Inflammatory macrophage treated with lipopolysaccharide for 4 hours (primary cell): ENCODE measurements at regions not wholly inside any gene's neighbourhood (a gene's known extent, or its start where the extent isn't known, plus 50 kb on each side); places are given as distances from the start of the nearest gene placed in this dataset.

Source experiments
- DNase-seq: peaks from one replicate; pipeline ENCODE4 v3.0.0-alpha.2; 2020

DNA sequence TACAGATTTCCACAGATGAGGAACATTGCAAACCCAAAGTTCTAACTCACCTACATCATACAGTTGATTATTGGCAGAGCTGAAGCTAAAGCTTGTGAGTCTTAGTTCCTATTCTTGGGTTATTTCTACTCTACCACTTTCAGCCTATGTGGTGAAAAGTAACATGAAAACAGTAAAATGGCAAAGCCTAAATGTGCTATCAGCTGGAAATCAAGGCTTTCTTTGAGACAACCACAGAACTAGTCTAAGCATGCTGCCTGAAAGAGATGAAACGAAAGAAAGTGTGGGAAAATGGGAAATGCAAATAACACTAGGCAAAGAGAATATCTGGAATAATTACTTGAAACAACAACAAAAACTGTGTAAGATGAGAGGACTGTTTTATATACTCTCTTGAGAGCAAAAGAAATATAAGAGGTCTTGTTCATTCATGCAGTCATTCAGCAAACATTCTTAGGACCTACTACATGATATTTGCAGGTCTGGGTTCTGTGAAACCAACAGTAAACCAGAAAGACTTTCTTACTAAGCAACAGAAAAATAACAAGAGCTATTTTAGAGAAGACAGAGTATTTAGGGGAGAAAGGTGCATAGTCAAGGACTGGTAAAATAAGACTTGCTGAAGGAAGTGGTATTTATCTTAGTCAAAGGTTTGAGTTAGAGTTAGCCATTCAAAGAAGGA lies 437.1 kb downstream of the HTR7 start:
- no peak for DNase-seq

DNA sequence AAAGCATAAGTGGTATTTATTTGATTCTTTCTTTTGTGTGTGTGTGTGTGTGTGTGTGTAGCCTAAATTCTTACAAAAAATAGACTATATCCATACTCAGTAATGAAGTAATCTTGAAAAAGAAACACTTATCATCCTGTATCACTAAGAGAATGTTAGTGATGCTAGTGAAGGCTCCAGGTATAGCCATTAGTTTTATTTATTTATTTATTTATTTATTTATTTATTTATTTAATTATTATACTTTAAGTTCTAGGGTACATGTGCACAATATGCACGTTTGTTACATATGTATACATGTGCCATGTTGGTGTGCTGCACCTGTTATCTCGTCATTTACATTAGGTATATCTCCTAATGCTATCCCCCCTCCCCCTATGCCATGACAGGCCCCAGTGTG lies 436.0 kb downstream of the HTR7 start:
- no peak for DNase-seq

DNA sequence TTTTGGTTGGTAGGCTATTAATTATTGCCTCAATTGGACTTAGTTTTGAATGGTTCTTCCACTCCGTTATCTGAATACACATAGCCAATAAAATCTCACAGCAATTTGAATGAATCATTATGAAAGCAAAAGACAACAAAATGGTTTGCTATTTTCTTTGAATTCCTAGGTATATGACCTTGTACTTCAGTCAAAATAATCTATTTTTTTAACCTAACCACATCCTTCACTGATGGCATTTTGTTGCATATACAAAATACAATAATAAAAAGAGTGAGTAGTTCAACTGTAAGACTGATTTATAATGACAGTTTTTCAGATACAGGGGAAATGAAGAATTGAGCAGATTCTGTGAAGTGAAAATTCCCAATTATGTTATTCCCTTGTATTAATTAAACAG lies 433.1 kb downstream of the HTR7 start:
- DNase-seq = no peak

DNA sequence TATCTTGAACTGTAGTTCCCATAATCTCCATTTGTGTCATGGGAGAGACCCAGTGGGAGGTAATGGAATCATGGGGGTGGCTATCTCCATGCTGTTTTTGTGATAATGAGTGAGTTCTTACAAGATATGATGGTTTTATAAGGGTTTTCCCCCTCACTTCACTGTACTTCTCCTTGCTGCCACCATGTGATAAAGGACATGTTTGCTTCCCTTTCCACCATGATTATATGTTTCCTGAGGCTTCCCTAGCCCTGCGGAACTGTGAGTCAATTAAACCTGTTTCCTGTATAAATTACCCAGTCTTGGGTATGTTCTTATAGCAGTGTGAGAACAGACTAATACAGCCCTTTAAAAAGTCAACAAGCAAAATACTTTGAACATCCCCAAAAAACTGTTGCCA lies 427.7 kb downstream of the HTR7 start:
- no peak for DNase-seq

- DNase-seq = no peak
Observed at GRCh38 chr10:90432866-90433265, 425.0 kb downstream of the HTR7 start.

DNA sequence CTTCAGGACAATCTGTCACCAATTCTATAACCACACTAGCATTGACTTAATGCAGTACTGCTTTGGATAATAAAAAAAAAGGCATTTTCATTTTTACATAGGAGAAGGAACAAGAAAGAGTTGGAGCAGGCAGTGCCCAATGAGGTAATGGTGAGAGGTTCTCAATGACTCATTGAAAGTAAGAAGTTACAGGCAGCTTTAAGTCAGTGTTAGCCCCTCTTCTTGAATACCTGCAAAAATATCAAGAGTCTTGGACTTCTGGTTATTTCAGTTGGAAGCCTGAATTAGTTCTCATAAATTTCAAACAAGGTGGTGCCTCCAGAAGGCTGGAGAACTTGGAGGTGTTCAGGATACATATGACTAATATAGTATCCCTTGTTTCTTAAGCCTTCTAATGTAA lies 422.5 kb downstream of the HTR7 start:
- no peak for DNase-seq

- DNase-seq = no peak
Observed at GRCh38 chr10:90437452-90437851, 420.4 kb downstream of the HTR7 start.

DNA sequence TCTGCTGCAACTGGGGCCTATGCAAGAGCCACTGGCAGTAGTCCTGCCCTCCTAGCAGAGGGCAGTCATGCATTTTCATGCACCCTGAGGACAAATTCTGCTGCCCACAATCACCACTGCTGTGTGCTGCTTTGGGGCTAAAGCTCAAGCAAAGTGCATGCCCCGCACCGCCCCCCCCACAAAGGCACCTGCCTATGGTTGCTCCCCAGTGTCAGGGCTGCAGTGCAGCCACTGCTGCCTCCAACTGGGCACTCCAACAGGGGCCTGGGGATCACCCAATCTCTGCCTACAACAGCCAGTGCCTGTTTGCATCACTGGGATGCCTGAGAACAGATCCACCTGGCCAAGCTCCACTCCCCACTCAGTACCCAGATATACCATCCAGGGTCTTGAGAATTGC lies 417.0 kb downstream of the HTR7 start:
- DNase-seq = no peak

DNA sequence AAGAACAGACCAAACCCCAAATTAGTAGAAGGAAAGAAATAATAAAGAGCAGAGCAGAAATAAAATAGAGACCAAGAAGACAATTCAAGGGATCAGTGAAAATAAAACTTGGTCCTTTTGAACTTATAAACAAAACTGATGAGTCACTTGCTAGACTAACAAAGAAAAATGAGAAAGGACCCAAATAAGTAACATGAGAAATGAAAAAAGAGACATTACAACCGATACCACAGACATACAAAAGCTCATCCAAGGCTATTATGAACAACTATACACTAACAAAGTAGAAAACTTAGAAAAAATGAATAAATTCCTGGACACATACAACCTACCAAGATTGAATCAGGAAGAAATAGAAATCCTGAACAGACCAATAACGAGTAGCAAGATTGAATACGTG lies 414.5 kb downstream of the HTR7 start:
- no peak for DNase-seq

DNA sequence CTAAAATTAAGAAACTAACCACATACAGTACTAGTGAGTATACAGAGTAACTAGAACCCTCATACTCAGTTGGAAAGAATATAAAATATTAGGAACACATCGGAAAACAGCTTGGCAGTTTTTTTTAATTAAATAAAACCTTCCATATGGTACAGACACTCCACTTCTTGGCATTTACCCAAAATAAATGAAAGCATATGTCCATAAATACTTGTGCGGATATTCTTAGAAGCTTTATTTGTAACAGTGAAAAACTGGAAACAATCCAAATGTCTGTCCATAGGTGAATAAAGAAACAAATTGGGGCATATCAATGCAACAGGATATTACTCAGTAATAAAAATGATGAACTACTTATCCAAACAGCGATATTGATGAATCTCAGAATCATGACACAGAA lies 410.0 kb downstream of the HTR7 start:
- no peak for DNase-seq

DNA sequence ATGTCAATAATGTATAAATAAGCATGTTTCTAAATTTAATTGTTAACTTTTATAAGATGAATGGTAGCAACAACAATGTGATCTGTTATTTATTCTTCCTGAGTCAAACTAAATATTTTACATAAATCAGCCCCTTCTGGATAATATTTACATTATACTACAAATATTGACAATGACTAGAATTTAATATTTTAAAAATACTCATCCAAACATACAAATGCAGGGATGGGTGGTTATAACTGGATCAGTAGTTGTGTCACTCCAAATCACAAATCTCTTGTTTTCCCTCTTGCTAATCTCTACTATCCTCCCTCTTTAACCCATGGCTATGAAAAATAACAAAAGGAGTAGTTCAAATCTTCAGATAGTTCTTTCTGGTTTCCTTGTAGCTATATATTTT lies 407.0 kb downstream of the HTR7 start:
- DNase-seq = no peak

GRCh38 chr10:90451283-90451682 lies 406.6 kb downstream of the HTR7 start:
- no peak for DNase-seq

DNA sequence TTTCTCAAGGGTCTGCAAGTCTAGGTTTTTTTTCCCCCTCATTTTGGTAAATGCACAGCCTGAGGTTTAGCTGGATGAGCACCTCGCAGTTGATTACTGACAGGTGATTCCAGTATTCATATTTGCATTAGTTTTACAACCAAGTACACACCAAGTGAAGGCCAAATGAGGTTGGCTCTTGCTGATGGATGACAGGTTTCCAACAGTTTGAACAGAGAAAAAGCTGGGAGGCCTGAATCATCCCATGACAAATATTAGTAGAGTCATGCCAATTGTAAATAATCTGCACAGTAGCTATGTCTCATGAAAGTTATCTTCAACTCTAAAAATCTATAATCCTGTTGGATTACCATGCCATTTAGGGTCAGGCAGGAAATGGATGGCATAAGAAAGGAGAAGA lies 399.8 kb downstream of the HTR7 start:
- DNase-seq = no peak

DNA sequence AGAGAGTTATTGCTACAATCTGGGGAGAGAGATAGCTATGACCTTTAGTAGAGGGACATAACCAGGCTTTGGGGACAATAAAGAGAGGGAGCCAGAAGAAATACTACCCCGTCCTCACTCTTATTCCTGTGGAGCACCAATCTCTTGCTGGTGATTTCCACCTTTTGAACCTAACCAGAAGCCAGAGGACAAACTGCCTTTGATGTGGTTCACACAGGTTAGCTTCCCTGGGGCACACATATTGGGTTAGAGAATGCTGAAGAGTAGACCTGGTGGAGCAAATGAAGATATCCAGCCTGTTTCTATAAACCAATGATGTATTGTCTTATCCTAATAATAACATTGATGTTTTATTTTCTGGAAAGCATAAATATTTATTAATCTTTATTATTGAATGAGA lies 399.3 kb downstream of the HTR7 start:
- no peak for DNase-seq

GRCh38 chr10:90461437-90462155 lies 396.2 kb downstream of the HTR7 start:
- no peak for DNase-seq

GRCh38 chr10:90462749-90463470 lies 394.9 kb downstream of the HTR7 start:
- DNase-seq = no peak

DNA sequence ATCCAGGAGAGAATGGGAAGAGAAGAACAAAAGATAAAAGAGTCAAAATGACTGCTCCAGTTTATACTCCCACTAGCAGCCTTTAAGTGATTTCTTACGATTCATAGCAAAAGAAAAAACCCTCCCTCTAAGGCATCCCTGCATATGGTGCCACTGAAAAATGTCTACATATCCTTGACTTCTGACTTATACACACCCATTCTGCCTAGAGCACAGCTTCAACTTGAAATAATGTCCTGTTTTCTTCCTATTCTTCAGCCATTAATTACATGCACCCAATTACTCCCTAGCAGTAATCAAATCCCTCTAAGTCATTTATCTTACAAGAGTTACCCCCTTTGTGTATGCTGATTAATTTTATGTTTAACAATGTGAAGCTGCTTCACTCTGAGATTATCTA lies 393.5 kb downstream of the HTR7 start:
- no peak for DNase-seq

DNA sequence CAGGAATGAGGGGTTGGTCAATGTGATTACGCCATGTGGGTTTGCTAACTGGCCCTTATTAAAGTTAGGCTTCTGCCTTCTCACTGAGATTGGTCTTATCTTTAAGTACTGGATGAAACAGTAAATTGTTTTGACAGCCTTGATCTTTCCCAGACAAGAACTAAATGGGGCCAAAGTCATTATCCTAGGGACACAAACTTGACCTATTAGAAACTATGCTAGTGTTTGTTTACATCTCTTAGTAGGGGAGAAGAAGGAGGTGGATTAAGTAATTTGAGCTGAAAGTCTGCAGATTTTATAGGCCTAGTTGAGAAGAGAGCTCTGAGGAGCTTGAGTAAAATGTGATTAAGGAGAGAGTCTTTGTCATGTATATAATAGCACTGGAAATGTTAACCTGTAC lies 386.9 kb downstream of the HTR7 start:
- no peak for DNase-seq

DNA sequence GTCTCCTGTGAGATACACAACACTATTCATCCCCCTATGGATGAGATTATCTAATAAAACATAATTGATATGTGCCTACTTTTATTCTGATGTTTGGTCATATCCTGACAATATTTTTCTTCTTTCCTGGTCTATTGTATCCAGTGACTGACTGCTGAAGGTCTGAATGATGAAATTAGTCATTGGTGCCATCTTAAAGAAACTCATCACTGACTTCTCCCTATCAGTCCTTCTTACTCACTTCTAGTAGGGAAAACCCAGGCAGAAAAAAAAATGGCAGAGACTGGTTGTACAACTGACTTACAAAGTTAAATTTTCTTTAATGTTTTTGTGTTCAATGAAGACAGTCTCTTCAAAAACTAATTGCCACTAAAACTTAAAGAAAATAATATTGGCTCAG lies 377.4 kb downstream of the HTR7 start:
- DNase-seq = no peak

GRCh38 chr10:90481326-90481923 lies 376.4 kb downstream of the HTR7 start:
- DNase-seq = no peak

DNA sequence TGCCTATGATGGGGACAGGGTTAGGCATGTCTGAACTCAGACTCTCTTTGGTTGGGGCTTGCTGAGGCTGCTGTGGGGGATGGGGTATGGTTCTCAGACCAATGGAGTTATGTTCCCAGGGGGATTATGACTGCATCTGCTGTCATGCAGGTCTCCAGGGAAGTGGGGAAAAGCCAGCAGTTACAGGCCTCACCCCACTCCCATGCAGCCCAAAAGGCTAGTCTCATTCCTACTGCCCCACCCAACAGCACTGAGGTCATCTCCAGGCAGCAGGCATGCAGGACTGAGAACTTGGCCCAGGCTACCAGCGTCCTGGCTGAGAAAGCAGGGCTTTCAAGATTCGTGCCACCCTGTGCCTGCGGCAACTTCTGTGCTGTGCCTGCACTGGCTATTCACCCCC lies 373.3 kb downstream of the HTR7 start:
- DNase-seq = no peak

- DNase-seq = no peak
Observed at GRCh38 chr10:90494183-90494582, 363.7 kb downstream of the HTR7 start.

DNA sequence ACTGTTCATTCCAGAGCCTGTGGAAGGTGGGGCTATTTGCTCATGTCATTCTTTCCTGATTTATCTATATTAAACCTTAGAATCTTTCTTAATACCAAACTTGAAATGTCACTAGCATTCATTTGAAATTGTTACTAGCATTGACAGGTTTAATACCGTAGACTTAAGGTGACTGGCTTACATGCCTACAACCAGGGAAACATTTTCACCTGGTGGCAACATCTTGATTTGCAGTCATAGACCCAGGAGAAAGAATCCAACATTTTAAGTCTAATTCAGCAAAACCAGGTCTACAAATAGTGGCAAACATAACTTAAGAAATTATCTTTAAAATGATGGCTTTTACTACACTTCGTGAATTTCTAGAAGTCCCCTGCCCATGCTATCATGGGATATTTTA lies 353.7 kb downstream of the HTR7 start:
- DNase-seq = no peak

DNA sequence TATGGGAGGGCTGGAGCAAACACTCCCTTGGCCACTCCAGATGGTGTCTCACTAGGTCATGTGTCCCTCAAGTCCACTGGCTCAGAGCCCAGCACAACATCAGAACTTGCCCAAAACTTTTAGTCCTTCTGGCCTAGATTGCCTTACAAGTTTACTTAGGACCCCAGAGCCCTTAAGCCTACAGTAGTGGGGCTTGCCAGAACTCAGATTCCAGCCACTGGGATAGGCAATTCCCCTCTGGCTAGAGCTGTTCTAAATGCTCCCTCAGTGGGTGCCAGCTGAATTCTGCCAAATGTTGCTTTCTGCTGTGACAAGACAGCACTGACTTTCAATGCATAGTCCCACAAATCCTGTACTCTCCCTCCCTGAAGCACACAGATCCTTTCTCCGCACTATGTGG lies 331.1 kb downstream of the HTR7 start:
- no peak for DNase-seq
